Stromal cell of bone marrow (primary cell): ENCODE measurements at regions not wholly inside any gene's neighbourhood (a gene's known extent, or its start where the extent isn't known, plus 50 kb on each side); places are given as distances from the start of the nearest gene placed in this dataset.
"Not testable (repeated sequence)": the region's sequence is repeated elsewhere in the genome, so short reads cannot be mapped to it uniquely, and the experiment has no call there.

ENCODE experiments used
- DNase-seq: peaks from one replicate; pipeline ENCODE4 v3.0.0-alpha.2; 2012; ENCODE audit warnings: low read depth

- DNase-seq: no peak
Observed at GRCh38 chr7:125253452-125254190, 324.0 kb upstream of the POT1 start.

GRCh38 chr7:125247514-125248098 lies 318.0 kb upstream of the POT1 start:
- no peak for DNase-seq

- DNase-seq: no peak
Observed at GRCh38 chr7:125246706-125247105, 317.1 kb upstream of the POT1 start.

- DNase-seq: no peak
Observed at GRCh38 chr7:125241548-125241947, 311.9 kb upstream of the POT1 start.

- DNase-seq: no peak
Observed at GRCh38 chr7:125222596-125222995, 293.0 kb upstream of the POT1 start.

GRCh38 chr7:125218076-125218475 lies 288.5 kb upstream of the POT1 start:
- DNase-seq: no peak

- DNase-seq: no peak
Observed at GRCh38 chr7:125201002-125201401, 271.4 kb upstream of the POT1 start.

- DNase-seq: no peak
Observed at GRCh38 chr7:125197731-125198393, 268.2 kb upstream of the POT1 start.

GRCh38 chr7:125195156-125195555 lies 265.5 kb upstream of the POT1 start:
- DNase-seq: no peak

- no peak for DNase-seq
Observed at GRCh38 chr7:125193263-125193662, 263.6 kb upstream of the POT1 start.

- DNase-seq: no peak
Observed at GRCh38 chr7:125184801-125185200, 255.2 kb upstream of the POT1 start.

GRCh38 chr7:125181569-125182267 lies 252.1 kb upstream of the POT1 start:
- not testable (repeated sequence) for DNase-seq

- DNase-seq: no peak
Observed at GRCh38 chr7:125173571-125173970, 243.9 kb upstream of the POT1 start.

- DNase-seq: no peak
Observed at GRCh38 chr7:125169088-125169487, 239.5 kb upstream of the POT1 start.

GRCh38 chr7:125154930-125155329 lies 225.3 kb upstream of the POT1 start:
- DNase-seq: no peak

GRCh38 chr7:125149151-125149550 lies 219.5 kb upstream of the POT1 start:
- no peak for DNase-seq

- DNase-seq: no peak
Observed at GRCh38 chr7:125147047-125147446, 217.4 kb upstream of the POT1 start.

- peak; percentile 8 for DNase-seq
Observed at GRCh38 chr7:125136755-125137532, 207.3 kb upstream of the POT1 start.

- DNase-seq: no peak
Observed at GRCh38 chr7:125136341-125136740, 206.7 kb upstream of the POT1 start.

GRCh38 chr7:125130173-125130572 lies 200.5 kb upstream of the POT1 start:
- DNase-seq: no peak

GRCh38 chr7:125127304-125127703 lies 197.7 kb upstream of the POT1 start:
- DNase-seq: no peak

GRCh38 chr7:125126376-125126775 lies 196.8 kb upstream of the POT1 start:
- DNase-seq: no peak
